ENCODE measurements at regions not wholly inside any gene's neighbourhood (a gene's known extent, or its start where the extent isn't known, plus 50 kb on each side); places are given as distances from the start of the nearest gene placed in this dataset.

GRCh38 chr12:125688881-125689280 is 623.6 kb downstream of the AACS start:
- no peak for TF ChIP-seq CTCF (IDR thresholded peaks at IDR 0.05; ENCODE audit: low read length, missing control alignments)
- DNase-seq (ENCODE audit: low read depth) = no peak
- H3K4me3 ChIP-seq (replicated peaks; ENCODE audit: low read depth, low read length) = no peak overlapping the region

- no peak overlapping the region for H3K4me3 ChIP-seq (replicated peaks; ENCODE audit: low read depth, low read length)
- no peak for TF ChIP-seq CTCF (IDR thresholded peaks at IDR 0.05; ENCODE audit: low read length, missing control alignments)
- DNase-seq (ENCODE audit: low read depth) = no peak
Measured at GRCh38 chr12:125689576-125690410, 624.6 kb downstream of the AACS start.

- TF ChIP-seq CTCF (IDR thresholded peaks at IDR 0.05; ENCODE audit: low read length, missing control alignments) = no peak
- no peak overlapping the region for H3K4me3 ChIP-seq (replicated peaks; ENCODE audit: low read depth, low read length)
- DNase-seq (ENCODE audit: low read depth) = no peak
Measured at GRCh38 chr12:125690841-125691240, 625.6 kb downstream of the AACS start.

DNA sequence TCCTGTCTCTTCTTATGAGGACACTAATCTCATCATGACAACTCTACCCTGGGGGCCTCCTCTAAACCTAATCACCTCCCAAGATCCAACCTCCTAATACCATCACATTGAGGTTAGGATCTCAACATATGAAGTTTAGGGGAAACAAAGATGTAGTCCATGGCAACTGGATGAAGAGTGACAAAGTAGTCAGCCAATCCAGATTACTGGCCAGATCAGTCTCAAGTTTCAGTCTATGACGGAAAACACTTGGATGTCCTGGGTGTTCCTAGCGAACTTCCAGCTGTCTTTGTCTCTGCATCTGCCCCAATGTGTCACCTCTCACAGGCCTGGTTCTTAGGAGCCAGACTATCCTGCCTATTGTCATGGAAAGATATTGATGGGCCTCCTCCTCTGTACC is 630.8 kb downstream of the AACS start:
- no peak for TF ChIP-seq CTCF (IDR thresholded peaks at IDR 0.05; ENCODE audit: low read length, missing control alignments)
- DNase-seq (ENCODE audit: low read depth) = no peak
- H3K4me3 ChIP-seq (replicated peaks; ENCODE audit: low read depth, low read length) = no peak overlapping the region

GRCh38 chr12:125704803-125705202 is 639.6 kb downstream of the AACS start:
- TF ChIP-seq CTCF (IDR thresholded peaks at IDR 0.05; ENCODE audit: low read length, missing control alignments) = no peak
- DNase-seq (ENCODE audit: low read depth) = no peak
- H3K4me3 ChIP-seq (replicated peaks; ENCODE audit: low read depth, low read length) = no peak overlapping the region

DNA sequence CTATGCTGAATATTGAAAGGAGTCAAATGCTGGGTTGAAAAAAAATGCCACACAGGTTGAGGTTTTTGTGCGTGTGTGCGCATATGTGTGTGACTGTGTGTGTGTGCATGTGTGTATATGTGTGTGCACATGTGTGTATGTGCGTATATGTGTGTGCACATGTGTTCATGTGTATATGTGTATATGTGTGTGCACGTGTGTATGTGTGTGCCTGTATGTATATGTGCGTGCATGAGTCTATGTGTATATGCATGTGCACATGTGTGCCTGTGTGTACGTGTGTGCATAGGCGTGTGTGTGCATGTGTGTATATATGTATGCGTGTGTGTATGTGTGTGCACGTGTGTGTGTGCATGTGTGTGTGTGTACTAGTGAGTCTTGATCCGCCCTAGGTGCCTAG is 655.7 kb downstream of the AACS start:
- no peak overlapping the region for H3K4me3 ChIP-seq (replicated peaks; ENCODE audit: low read depth, low read length)
- TF ChIP-seq CTCF (IDR thresholded peaks at IDR 0.05; ENCODE audit: low read length, missing control alignments) = no peak
- DNase-seq (ENCODE audit: low read depth) = no peak

GRCh38 chr12:125734137-125734536 is 668.9 kb downstream of the AACS start:
- no peak overlapping the region for H3K4me3 ChIP-seq (replicated peaks; ENCODE audit: low read depth, low read length)
- TF ChIP-seq CTCF (IDR thresholded peaks at IDR 0.05; ENCODE audit: low read length, missing control alignments) = no peak
- DNase-seq (ENCODE audit: low read depth) = no peak

All from fibroblast of pulmonary artery (primary cell).